Left kidney (tissue), 1 donor: ENCODE measurements at regions not wholly inside any gene's neighbourhood (a gene's known extent, or its start where the extent isn't known, plus 50 kb on each side); places are given as distances from the start of the nearest gene placed in this dataset.
A peak's percentile ranks its signal among the peaks of the same experiment; 100 is the strongest.

Experiments used
- DNase-seq: peaks from one replicate; pipeline ENCODE4 v3.0.0-alpha.2; 2013

DNA sequence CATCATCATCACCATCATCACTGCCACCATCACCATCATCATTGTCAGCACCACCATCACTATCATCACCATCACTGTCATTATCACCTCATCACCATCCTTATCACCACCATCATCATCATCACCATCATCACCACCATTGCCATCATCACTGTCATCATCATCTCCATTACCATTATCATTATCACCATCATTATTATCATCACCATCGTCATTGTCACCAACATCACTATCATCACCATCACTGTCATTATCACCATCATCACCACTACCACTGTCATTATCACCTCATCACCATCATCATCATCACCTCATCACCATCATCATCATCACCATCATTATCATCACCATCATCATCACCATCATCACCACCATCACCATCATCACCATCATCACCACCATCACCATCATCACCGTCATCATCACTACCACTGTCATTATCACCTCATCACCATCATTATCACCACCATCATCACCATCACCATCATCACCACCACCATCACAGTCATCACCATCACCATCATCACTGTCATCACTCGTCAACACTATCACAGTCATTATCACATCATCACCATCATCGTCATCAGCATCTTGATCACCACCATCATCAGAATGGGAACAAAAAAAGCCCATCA lies 191.1 kb downstream of the TTLL2 start:
- no peak for DNase-seq

DNA sequence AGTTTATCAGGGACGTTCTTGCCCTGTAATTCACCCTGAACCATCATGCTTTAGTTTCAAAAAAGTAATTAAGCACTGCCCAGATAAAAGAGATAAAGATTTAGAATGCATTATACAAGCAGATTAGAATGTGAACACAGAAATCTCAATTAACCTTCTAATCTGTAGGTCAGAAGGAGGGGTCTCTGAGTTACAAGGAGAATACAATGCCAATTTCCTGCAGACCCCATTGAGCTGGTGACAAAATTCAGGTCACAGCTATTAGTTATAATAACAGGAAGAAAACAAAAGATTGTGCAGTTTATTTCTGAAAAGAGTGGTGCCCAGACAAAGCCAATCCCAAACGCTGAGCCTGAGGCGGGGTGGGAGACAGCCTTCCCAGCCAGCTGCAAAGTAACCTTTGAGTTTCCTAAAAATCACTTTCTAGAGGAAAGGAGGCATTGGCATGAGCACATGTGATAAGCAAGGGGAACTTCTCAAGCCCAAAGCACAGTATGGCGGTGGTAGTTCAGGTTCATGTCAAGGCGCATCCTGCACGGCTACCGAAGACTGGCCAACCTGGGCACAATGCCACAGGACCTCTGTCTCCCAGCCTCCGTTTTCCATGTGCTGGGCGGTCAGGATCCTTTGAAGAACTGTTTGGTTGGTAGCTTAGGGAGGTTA lies 192.5 kb downstream of the TTLL2 start:
- DNase-seq = no peak

DNA sequence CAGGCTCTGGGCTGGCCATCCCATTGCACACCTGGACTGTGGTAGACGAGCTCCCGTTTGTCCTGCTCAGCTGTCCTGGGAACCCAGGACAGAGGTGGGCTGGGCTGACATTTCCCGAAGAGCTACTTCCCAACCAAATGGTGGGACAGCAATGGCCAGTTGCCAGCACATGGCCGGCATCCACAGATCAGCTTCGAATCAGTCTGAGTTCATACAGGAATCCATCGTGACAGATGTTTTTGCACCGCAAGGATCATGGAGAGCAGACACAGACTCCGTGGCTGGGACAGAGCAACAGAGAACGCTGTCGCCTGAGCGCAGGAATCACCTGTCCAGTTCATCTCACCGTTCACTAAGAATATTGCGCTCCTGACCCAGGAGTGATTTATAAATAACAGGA lies 198.5 kb downstream of the TTLL2 start:
- no peak for DNase-seq

DNA sequence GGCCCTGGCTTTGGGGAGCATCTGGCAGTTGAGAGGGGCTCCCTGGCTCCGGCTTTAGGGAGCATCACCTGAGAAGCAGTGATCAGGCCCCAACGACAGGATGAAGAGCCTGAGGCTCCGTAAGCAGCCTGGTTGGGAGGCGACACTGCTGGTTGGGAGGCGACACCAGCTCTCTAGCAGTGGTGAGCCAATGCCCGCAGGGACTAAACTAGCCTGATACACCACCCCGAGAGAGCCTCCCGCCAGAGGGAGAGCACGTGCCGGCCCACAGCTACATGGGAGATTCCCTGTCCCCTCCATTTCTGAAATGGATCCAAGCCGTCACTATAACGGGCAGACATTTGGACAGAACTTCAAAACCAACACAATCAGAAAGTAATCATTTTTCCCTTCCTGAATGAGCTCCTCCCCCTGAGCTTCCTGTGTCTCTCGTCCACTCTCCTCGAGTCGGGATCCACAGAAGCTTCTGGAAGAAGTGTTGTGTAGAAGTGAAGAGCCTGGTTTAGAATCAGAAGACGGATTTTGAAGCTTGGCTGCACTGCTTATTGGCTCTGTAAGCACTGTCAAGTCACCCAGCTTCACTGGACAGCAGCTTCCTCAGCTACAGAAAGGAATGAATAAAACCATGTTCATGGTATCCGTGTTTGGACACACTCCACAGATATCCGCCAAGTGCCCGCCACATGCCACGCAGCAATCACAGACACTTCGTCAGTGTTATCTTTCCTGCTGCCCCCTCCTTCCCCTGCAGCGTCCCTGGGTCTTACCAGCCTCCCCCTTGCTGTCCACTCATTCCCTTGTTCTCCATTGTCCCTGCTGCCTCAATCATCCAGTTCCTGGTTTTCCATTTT lies 199.6 kb downstream of the TTLL2 start:
- DNase-seq = no peak

DNA sequence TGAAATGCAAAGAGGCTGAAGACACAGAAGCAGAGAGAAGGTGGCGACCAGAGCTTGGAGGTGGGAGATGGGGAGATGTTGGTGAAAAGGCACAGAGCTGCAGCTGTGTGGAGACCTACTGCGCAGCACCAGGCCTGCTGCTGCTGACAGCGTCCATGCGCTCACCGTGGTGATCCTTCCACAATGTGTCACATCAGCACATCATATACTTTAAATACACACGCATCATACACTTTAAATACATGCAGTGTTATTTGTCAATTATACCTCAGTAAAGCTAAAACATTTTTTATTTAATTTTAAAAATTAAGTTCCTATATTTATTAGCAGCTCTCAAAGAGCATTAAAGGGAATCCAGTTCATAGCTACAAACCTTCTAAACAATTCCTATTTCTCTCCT lies 200.9 kb downstream of the TTLL2 start:
- no peak for DNase-seq

DNA sequence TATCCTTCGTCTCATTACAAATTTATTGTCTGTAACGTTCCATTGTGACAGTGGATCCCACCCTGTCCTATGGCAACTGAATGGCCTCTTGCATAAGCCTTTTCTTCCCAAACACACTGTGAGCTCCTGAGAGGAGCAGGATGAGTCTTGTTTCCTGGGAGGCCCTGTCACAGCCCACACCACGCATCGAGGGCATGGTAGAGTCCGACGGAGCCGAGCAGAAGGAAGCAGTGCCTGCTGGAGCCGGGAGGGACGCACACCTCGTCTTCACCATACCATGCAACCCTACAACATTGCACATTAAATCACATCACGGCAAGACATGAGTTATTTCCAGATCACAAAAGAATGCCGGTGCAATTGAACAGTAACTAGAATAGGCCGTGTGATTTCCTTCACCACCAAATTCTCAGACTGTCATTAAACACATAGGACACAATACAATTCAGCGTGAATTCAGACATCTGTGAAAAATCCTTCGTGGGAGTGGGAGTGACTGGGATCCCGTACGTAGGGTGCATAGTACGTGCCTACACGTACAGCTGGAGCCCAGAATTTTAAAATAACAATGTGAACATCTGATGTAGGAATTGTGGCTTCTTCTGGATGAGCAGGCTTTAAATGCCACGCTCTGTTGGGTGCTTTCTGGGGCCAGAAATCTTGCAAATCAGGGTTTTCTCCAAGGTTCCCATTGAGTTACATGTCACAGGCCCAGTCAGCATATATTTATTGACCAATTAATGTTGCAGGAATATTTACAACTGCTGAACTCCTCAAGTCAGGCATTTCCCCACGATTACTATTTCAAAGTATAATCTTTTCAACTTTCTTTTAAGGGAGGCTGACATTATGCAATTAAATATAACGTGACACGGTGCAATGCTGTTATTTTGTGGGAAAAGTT lies 201.8 kb downstream of the TTLL2 start:
- DNase-seq = no peak

DNA sequence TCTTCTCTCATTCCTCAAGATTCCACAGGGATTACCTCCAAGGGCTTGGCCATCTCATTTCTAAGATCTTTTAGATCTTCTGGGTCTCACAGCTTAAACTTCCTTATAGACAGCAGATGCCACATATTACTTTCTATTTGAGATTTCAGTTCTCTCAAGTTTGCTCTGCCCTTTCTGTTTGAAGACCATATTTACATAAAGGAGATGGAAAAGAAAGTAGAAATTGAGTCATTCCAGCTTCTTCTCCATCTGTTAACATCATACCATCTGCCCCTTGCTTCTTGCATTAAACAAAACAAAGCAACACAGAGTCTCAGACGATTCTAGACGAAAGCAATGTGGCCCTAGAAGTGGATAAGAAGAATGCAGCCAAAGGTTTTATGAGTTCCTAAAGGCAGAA lies 203.4 kb downstream of the TTLL2 start:
- no peak for DNase-seq

DNA sequence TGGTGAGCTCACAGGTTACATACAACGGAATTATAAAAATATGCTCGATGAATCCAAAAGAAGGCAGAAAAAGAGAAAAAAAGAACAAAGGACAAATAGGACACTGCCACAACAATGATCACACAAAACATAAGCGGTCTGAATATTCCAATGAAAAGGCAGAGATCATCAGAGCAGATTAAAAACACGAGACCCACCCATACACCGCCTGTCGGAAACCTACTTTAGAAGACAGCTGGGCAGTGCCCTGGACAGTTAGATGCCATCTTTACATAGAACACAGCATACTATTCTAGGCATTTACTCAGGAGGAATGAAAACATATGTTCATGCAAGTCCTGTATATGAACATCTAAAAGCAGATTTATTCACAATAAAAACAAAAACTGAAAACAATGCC lies 204.1 kb downstream of the TTLL2 start:
- DNase-seq = no peak

DNA sequence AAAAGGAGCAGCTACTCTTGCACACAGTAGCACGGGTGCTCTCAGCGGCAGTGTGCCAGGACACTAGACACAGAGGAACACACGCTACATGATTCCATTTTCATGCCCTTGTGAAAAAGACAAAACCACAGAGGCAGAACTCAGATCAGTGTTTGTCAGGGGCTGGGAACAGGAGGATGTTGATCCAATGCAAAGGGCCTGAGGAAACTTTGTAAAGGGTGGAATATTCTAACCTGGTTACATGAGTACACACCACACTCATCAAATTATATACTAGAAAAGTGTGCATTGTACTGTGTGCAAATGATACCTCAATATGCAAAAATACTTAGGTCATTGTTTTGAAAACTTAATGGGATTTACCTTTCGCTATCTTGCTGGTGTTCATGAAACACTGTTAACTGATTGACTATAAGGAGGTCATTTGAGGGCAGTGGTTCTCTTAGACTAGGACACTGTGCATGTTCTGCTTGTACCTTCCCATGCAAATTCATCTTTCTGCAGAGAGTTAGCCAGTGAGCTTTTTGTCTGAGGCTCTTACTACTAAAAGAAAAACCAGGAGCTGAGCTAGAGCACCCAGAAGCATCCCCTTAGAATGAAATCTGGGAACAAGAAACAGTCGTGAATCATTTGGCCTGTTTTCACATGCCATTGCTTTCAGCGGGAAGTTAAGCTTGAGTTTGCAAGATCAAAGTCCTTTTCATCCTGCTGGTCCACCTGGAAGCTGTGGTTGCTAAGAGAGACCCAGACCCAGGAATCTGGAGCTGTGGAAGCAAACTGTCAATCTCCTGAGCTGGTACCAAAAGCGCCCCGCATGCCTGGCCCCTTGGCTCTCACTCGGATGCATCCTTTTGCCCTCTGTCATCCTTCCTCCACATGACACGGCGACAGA lies 204.8 kb downstream of the TTLL2 start:
- peak; percentile 53 for DNase-seq

DNA sequence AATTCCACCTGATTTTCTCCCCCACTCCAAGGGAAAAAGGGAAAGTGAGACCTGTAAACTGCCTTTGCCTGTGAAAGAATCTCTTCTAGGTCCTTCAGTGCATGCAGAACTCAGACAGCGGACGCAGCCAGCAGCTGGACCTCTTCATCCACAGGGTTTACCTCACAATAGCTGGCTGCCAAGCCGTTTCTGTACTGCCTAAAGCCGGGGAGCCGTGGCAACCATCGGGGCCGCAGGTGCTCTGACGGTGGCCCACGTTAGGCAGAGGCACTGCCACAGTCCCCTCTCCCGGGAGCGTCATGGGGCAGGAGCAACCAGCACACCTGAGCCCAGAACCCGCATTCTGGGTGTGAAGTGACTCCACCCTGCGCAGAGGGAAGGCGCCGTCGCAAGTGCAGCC lies 206.1 kb downstream of the TTLL2 start:
- DNase-seq = peak; percentile 29

DNA sequence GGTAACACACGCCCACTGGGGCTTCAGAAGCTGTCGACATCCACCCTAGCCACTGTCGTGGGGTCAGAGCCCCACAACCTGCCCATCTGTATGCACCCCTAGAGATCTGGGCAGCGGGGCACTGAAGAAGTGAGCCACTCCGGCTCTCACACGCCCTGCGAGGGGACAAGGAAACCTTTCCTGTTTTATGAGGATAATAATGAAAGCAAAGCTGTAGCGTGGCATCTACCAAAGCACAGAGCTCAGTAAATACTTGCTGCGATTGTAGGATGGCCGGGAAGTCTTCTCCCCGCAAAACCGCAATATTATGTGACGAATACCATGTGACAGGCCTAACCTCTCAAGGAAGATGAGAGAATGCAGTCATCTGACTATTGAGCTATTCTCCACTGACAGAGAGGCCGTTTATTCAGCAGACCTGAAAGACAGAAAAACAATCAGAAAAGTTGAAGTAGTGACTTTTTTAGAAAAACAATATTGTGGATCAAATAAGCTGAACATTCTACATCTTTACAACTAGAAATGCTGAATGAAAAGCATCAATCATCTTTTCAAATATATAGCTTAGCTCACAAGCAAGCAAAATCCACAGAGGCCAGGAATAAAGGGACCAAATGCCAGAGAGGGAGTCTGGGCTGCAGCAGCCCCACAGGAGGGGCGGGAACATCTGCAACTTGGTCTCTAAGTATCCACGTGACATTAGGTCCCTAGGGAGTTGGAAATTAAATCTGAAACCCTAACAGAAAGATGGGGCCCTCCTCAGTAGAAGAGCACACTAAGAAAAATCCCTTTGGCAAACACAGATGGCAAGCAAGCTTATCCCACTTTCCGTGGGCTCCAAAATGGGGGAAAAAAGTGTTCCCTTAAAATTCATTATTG lies 207.8 kb downstream of the TTLL2 start:
- DNase-seq = no peak

DNA sequence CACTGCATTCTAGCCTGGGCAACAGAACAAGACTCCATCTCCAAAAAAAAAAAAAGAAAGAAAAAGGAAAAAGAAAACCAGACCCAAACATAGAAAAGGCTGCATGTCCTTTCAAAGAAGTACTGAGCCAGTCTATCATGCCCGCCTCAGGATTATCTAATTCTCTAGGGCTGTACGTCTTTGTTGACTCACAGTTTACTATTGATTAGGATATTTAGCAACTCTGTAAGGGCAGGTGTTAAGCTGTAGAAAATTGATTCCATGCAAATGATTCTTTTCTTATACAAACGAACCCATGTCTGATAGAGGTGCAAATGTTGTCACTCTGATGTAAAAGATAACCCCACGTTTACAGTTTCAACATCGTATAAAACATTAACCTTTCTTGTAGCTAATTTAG lies 209.0 kb downstream of the TTLL2 start:
- DNase-seq = no peak

DNA sequence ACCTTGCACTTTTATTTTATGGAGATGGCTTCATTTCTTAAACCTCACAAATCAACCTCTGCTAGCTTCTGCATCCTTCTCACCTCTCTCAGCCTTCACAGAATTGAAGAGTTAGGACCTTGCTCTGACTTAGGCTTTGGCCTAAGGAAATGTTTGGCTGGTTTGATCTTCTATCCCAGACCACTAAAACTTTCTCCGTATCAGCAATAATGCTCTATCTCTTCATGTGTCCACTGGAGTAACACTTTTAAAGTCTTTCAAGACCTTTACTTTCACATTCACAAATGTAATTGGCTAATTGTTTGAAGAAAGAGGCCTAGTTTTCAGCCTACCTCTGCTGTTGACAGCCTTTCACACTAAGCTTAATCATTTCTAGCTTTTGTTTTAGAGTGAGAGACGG lies 212.9 kb downstream of the TTLL2 start:
- DNase-seq = no peak

DNA sequence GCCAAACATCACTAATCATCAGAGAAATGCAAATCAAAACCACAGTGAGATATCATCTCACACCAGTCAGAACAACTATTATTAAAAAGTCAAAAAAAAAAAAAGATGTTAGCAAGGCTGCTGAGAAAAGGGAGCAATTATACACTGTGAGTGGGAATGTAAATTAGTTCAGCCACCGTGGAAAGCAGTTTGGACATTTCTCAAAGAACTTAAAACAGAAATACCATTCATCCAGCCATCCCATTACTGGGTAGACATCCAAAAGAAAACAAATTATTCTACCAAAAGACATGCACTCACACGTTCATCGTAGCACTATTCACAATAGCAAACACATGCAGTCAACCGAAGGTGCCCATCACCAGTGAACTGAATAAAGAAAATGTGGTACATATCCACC lies 213.9 kb downstream of the TTLL2 start:
- DNase-seq = no peak

DNA sequence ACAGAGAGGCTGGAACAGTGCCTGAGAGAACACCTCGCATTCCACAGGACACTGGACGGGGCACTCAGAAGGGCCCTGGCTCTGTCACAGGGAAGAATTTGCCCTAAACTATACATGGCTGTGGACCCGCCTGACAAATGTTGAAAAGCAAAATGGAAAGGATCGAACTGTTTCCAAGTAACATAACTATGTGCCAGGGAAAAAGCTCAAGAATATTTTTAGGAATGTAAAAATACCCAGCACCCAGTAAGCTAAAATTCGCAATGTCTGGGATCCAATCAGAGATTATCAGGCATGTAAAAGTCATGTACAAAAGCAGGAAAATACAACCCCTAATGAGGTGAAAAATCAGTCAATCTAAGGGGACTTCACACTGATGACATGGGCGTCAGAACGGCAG lies 215.9 kb downstream of the TTLL2 start:
- DNase-seq = no peak

DNA sequence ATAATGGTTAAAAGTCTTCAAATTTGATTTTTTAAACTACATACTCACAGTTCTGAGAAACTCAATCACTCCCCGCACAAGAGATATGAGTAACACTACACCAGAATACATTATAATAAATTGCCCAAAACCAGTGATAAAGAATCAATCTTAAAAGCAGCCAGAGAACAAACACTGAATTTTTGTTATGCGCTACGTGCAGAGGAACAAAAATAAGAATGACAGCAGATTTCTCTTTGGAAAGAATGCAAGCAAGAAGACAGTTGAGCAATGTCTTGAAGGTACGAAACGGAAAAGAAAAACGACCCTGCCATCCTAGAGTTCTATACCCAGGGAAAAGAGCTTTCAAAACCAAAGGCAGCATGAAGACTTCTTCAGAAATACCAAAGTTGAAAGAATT lies 216.7 kb downstream of the TTLL2 start:
- no peak for DNase-seq

DNA sequence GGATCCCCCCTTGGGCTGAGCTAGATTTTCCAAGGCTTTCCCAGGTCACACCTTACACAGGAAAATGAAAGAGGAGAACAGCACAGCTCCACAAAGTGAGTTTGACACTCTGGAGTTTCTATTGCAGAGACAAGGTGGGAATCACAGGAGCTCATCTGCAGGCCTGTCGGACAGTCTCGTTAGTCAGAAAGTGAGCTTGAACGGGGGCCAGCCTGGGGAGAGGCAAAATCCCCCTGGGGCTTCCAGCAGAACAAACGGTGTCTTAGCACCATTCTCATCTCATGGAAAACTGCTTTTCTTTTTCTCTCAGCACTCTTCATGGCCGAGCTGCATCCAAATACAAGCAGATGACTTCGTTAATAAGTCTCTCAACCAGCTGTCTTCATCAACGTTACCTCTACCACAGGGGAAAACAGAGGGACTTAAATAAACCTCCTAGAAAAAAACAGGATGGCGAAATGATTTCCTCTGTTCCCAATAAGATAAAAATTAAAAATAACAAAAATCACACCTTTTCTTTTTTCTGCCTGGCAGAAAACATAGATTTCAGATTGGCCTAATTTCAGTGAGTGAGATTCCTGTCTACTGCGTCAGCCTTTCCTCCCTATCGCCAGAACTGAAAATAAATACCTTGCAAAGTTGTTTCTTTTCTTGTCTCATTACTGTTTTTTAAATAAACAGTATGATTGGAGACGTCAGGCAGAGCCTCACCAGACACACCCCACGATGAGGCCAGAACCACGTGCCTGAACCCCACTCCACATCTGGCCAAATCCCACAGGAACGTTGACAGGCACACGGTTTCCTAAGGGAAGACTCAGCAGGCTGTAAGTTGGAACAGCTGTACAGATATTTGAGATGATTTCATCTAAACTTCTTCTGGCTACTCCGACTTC lies 219.0 kb downstream of the TTLL2 start:
- DNase-seq = no peak

DNA sequence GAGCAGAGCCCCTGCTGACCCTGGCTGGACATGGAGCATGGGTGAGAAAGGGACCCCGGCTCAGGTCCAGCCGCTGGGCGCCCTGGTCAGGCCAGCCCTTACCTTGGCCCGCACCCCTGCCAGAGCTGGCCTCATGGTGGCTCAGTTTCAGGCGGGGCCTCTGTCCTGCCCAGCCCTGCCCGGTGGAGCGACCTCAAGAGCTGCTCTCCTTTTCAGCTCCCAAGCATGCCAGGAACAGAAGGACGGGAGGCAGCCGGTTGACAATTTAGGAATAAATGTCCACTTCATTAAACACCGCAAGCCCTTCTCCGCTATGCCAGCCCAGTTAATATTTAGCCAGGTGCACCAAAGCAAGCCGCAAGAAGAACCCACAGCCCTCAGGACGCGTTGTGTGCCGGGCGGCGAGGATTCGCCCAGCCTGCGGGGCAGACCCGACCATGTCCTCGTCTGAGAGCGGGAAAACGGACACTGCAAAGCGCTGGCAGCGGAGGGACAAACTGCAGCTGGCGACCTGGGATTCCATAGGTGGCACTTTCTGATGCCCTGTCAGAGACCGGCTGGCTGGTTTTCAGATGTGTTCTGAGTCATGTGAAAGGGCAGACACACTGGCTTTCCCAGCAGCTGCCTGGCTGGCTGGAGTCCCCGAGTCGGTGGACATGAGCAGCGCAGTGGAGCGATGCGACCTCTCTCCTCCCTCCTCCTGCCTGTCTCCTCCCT lies 221.9 kb downstream of the TTLL2 start:
- DNase-seq = no peak

DNA sequence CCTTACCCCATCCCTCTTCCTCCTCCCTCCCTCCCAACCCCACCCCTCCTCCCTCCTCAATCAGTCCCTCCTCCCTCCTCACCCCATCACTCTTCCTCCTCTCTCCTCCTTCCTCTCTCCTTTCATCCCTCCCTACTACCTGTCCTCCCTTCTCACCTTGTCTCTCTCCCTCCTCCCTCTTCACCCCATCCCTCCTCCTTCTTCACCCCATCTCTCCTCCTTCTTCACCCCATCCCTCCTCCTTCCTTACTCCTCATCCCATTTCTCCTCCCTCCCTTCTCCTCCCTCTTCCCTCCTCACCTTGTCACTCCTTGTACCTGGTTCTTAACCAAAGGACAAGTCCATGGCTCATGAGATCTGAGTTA lies 222.4 kb downstream of the TTLL2 start:
- no peak for DNase-seq
